ENCODE measurements at regions not wholly inside any gene's neighbourhood (a gene's known extent, or its start where the extent isn't known, plus 50 kb on each side); places are given as distances from the start of the nearest gene placed in this dataset.

DNA sequence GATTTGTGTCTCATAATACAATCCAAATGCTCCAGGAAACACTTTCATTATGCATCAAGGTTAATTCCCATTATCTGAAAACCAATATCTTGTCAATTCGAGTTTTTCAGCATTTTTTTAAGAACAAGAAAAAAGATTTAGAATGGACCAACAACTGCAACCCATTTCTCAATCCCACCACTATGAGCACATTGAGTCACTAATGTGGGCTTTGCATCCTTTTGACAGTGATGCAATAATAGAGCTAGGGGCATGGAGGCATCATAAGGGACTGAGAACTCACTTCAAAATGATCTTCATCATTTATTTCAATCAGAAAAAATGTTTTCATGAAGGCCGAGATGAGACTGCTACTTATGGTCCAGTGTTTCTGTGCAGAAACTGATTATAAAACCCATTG lies 74.8 kb upstream of the DEFB112 start:
- no peak for TF ChIP-seq SIN3A (IDR thresholded peaks at IDR 0.05; ENCODE audit: borderline replicate concordance, insufficient read depth, low read depth, low read length)
- TF ChIP-seq, protein P1, sequence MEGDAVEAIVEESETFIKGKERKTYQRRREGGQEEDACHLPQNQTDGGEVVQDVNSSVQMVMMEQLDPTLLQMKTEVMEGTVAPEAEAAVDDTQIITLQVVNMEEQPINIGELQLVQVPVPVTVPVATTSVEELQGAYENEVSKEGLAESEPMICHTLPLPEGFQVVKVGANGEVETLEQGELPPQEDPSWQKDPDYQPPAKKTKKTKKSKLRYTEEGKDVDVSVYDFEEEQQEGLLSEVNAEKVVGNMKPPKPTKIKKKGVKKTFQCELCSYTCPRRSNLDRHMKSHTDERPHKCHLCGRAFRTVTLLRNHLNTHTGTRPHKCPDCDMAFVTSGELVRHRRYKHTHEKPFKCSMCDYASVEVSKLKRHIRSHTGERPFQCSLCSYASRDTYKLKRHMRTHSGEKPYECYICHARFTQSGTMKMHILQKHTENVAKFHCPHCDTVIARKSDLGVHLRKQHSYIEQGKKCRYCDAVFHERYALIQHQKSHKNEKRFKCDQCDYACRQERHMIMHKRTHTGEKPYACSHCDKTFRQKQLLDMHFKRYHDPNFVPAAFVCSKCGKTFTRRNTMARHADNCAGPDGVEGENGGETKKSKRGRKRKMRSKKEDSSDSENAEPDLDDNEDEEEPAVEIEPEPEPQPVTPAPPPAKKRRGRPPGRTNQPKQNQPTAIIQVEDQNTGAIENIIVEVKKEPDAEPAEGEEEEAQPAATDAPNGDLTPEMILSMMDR (IDR thresholded peaks at IDR 0.05), result no peak
- no peak for TF ChIP-seq TCF7L2 (IDR thresholded peaks at IDR 0.05; ENCODE audit: low read depth, low read length)
